ENCODE measurements at regions not wholly inside any gene's neighbourhood (a gene's known extent, or its start where the extent isn't known, plus 50 kb on each side); places are given as distances from the start of the nearest gene placed in this dataset.

- Histone ChIP-seq H3K4me3 (no peak overlapping the region), H3K4me1 (no peaks in the 10 kb centered on the region), H3K27ac (no peak overlapping the region), H3K9me3 (no peaks in the 10 kb centered on the region), H3K4me2 (no peak overlapping the region)
- ChIA-PET CTCF (interaction anchor here (0.9 kb wide), 1 partner anchor 46 kb away, joined by 3 read pairs; no protein-coding TSS in a partner anchor), POLR2A (no interaction called here)
- FAIRE-seq: no peak
- WGBS (ENCODE audit: missing lambda C conversion rate): 64% methylated on average over 16 of the region's 16 CpGs
- no peak for DNase-seq (ENCODE audit: low read depth in 1 of 2, low spot score in 1 of 2)
- TF ChIP-seq MYC (IDR thresholded peaks at IDR 0.05; ENCODE audit: borderline replicate concordance, low read length) (no peak), RNF2 (IDR thresholded peaks at IDR 0.05; ENCODE audit: borderline replicate concordance, low read depth) (no peak), RCOR1 (IDR thresholded peaks at IDR 0.05; ENCODE audit: low read depth, low read length) (no peak), MAFK (IDR thresholded peaks at IDR 0.05; ENCODE audit: partially characterized antibody) (no peak), BCL3 (IDR thresholded peaks at IDR 0.05) (no peak), ZC3H11A (IDR thresholded peaks at IDR 0.05) (no peak), NFE2L2 (conservative IDR thresholded peaks at IDR 0.05; ENCODE audit: low read length) (no peak), ZNF302 (CRISPR knock-in tag; IDR thresholded peaks at IDR 0.05) (no peak), USF2 (IDR thresholded peaks at IDR 0.05) (no peak), EP300 (IDR thresholded peaks at IDR 0.05) (no peak), JUNB (IDR thresholded peaks at IDR 0.05) (no peak)
- no peak for ATAC-seq
Observed at GRCh38 chr2:241997017-241997416, 127.5 kb downstream of the RTP5 start.

GRCh38 chr2:241999184-241999583 is 129.7 kb downstream of the RTP5 start:
- ChIA-PET CTCF (no interaction called here), POLR2A (no interaction called here)
- ATAC-seq (no peak), FAIRE-seq (no peak), DNase-seq (ENCODE audit: low read depth in 1 of 2, low spot score in 1 of 2) (no peak)
- no peaks in the 10 kb centered on the region for H3K4me1 ChIP-seq
- no peak overlapping the region for H3K4me2 ChIP-seq
- no peak for TF ChIP-seq MAX (IDR thresholded peaks at IDR 0.05)
- no peak for TF ChIP-seq JUNB (IDR thresholded peaks at IDR 0.05)
- no peak for TF ChIP-seq BCL3 (IDR thresholded peaks at IDR 0.05)
- TF ChIP-seq HDAC2 (IDR thresholded peaks at IDR 0.05): no peak
- no peak for TF ChIP-seq MAZ (IDR thresholded peaks at IDR 0.05; ENCODE audit: borderline replicate concordance, low read depth, low read length)
- no peak for TF ChIP-seq SREBF2 (IDR thresholded peaks at IDR 0.05)
- no peak for TF ChIP-seq TFCP2L1 (CRISPR knock-in tag; IDR thresholded peaks at IDR 0.05)
- no peak for TF ChIP-seq USF2 (IDR thresholded peaks at IDR 0.05)
- TF ChIP-seq TP53 (CRISPR knock-in tag; IDR thresholded peaks at IDR 0.05): no peak
- TF ChIP-seq RARB (CRISPR knock-in tag; IDR thresholded peaks at IDR 0.05): no peak
- no peak for TF ChIP-seq FOSB (CRISPR knock-in tag; IDR thresholded peaks at IDR 0.05)
- no peak for TF ChIP-seq HOXA7 (CRISPR knock-in tag; IDR thresholded peaks at IDR 0.05)
- no peak for TF ChIP-seq JUN (IDR thresholded peaks at IDR 0.05)
- no peak for TF ChIP-seq ZNF302 (CRISPR knock-in tag; IDR thresholded peaks at IDR 0.05)
- TF ChIP-seq EHF (CRISPR knock-in tag; IDR thresholded peaks at IDR 0.05): no peak
- no peak for TF ChIP-seq HOXB13 (CRISPR knock-in tag; IDR thresholded peaks at IDR 0.05; ENCODE audit: low read depth)
- TF ChIP-seq NFE2L2 (conservative IDR thresholded peaks at IDR 0.05; ENCODE audit: low read length): no peak
- no peak for TF ChIP-seq ZSCAN20 (CRISPR knock-in tag; IDR thresholded peaks at IDR 0.05)
- TF ChIP-seq, protein P1, sequence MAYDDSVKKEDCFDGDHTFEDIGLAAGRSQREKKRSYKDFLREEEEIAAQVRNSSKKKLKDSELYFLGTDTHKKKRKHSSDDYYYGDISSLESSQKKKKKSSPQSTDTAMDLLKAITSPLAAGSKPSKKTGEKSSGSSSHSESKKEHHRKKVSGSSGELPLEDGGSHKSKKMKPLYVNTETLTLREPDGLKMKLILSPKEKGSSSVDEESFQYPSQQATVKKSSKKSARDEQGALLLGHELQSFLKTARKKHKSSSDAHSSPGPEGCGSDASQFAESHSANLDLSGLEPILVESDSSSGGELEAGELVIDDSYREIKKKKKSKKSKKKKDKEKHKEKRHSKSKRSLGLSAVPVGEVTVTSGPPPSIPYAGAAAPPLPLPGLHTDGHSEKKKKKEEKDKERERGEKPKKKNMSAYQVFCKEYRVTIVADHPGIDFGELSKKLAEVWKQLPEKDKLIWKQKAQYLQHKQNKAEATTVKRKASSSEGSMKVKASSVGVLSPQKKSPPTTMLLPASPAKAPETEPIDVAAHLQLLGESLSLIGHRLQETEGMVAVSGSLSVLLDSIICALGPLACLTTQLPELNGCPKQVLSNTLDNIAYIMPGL (CRISPR knock-in tag; IDR thresholded peaks at IDR 0.05; ENCODE audit: borderline replicate concordance): no peak
- TF ChIP-seq HEYL (CRISPR knock-in tag; IDR thresholded peaks at IDR 0.05): no peak
- H3K27ac ChIP-seq: no peak overlapping the region
- 47% methylated on average over 10 of the region's 16 CpGs for WGBS (ENCODE audit: missing lambda C conversion rate)
- no peak overlapping the region for H3K4me3 ChIP-seq
- H3K9me3 ChIP-seq: no peaks in the 10 kb centered on the region

Measured in A549 (cell line).